GM23338 (cell line): ENCODE measurements at regions not wholly inside any gene's neighbourhood (a gene's known extent, or its start where the extent isn't known, plus 50 kb on each side); places are given as distances from the start of the nearest gene placed in this dataset.

Source experiments
- ATAC-seq: fragments of 200-7000 bp; cut with Tn5 transposase; 3 replicates; pipeline ENCODE4 v1.9.1; 2020
- DNase-seq: peaks from one replicate; pipeline ENCODE4 v3.0.0-alpha.2; 2015; ENCODE audit warnings: low spot score
- H2AFZ ChIP-seq: fragments of 200-600 bp; sonication (generic); 2 replicates; pipeline ENCODE4 v1.8.0; 2016; ENCODE audit warnings: antibody characterized with exemption, mild to moderate bottlenecking, moderate library complexity
- H3F3A ChIP-seq: fragments of 200-600 bp; sonication (generic); replicated peaks from 2 replicates; pipeline ENCODE4 v1.8.0; 2017; ENCODE audit warnings: antibody characterized with exemption, mixed run types, low read depth
- H3K27ac ChIP-seq: fragments of 200-600 bp; sonication (generic); 2 replicates; pipeline ENCODE4 v1.6.1; 2016; ENCODE audit warnings: low read depth
- H3K27me3 ChIP-seq: fragments of 200-600 bp; sonication (generic); 2 replicates; pipeline ENCODE4 v1.8.0; 2016; ENCODE audit warnings: mild to moderate bottlenecking, mixed run types, moderate library complexity; ENCODE audit not compliant: insufficient read depth
- H3K36me3 ChIP-seq: fragments of 200-600 bp; sonication (generic); 2 replicates; pipeline ENCODE4 v1.8.0; 2016; ENCODE audit warnings: mild to moderate bottlenecking; ENCODE audit not compliant: insufficient read depth
- H3K4me1 ChIP-seq: fragments of 200-600 bp; sonication (generic); 2 replicates; pipeline ENCODE4 v1.8.0; 2016; ENCODE audit warnings: mild to moderate bottlenecking, moderate library complexity; ENCODE audit not compliant: insufficient read depth
- H3K4me2 ChIP-seq: fragments of 200-600 bp; sonication (generic); 2 replicates; pipeline ENCODE4 v1.7.1; 2017; ENCODE audit warnings: mixed run types
- H3K4me3 ChIP-seq: fragments of 200-600 bp; sonication (generic); 2 replicates; pipeline ENCODE4 v1.6.1; 2016; ENCODE audit warnings: mixed run types
- H3K79me2 ChIP-seq: fragments of 200-600 bp; sonication (generic); replicated peaks from 2 replicates; pipeline ENCODE4 v1.8.0; 2017; ENCODE audit warnings: mild to moderate bottlenecking; ENCODE audit not compliant: insufficient read depth
- H3K9me2 ChIP-seq: fragments of 200-600 bp; sonication (generic); 2 replicates; pipeline ENCODE4 v1.8.0; 2017; ENCODE audit not compliant: insufficient read depth
- H4K20me1 ChIP-seq: fragments of 200-600 bp; sonication (generic); replicated peaks from 2 replicates; pipeline ENCODE4 v1.8.0; 2017; ENCODE audit warnings: mild to moderate bottlenecking; ENCODE audit not compliant: insufficient read depth
- H3K27ac Mint-ChIP-seq: 2 replicates; pipeline ENCODE4 v1.8.0; 2020; ENCODE audit warnings: inconsistent platforms, mild to moderate bottlenecking, moderate library complexity, mixed read lengths
- H3K27me3 Mint-ChIP-seq: 3 replicates; pipeline ENCODE4 v1.8.0; 2022; ENCODE audit warnings: low read depth, mild to moderate bottlenecking, moderate library complexity, mixed read lengths, inconsistent platforms; ENCODE audit not compliant: insufficient read depth, poor library complexity
- H3K36me3 Mint-ChIP-seq: 3 replicates; pipeline ENCODE4 v1.8.0; 2021; ENCODE audit warnings: low read depth, mild to moderate bottlenecking, inconsistent platforms, moderate library complexity, mixed read lengths
- H3K4me1 Mint-ChIP-seq: 3 replicates; pipeline ENCODE4 v1.8.0; 2020; ENCODE audit warnings: mild to moderate bottlenecking, inconsistent platforms, mixed read lengths
- H3K4me3 Mint-ChIP-seq: 3 replicates; pipeline ENCODE4 v1.8.0; 2021; ENCODE audit warnings: moderate library complexity, mild to moderate bottlenecking, inconsistent platforms, mixed read lengths
- H3K9me3 Mint-ChIP-seq: 3 replicates; pipeline ENCODE4 v1.8.0; 2020; ENCODE audit warnings: moderate library complexity, mild to moderate bottlenecking, inconsistent platforms, mixed read lengths
- CREB1 ChIP-seq: fragments of 250-450 bp; sonication (Bioruptor Pico); IDR thresholded peaks from 2 replicates; pipeline ENCODE4 v1.5.0; 2020; ENCODE audit warnings: low read depth, mild to moderate bottlenecking, moderate library complexity
- CTCF ChIP-seq, 2 experiments: fragments of 200-600 bp in 1 of 2; sonication (generic) in 1 of 2; conservative IDR thresholded peaks; 2 replicates each; pipeline versions ENCODE4 v1.5.1 to v1.6.1; 2016 to 2017; ENCODE audit warnings: antibody characterized with exemption in 2 of 2, low read depth in 2 of 2, mild to moderate bottlenecking in 2 of 2, moderate library complexity in 1 of 2
- ETS1 ChIP-seq: IDR thresholded peaks from 2 replicates; pipeline ENCODE4 v1.6.1; 2016; ENCODE audit warnings: antibody characterized with exemption
- EZH2 ChIP-seq: fragments of 200-600 bp; sonication (generic); IDR thresholded peaks from one replicate; pipeline ENCODE4 v1.8.0; 2017; ENCODE audit warnings: antibody characterized with exemption, mild to moderate bottlenecking, low read depth; ENCODE audit not compliant: unreplicated experiment
- EZH2phosphoT487 ChIP-seq: fragments of 200-600 bp; sonication (generic); IDR thresholded peaks from one replicate; pipeline ENCODE4 v1.8.1; 2018; ENCODE audit warnings: antibody characterized with exemption; ENCODE audit not compliant: unreplicated experiment
- JUNB ChIP-seq: IDR thresholded peaks from one replicate; pipeline ENCODE4 v1.6.1; 2016; ENCODE audit warnings: antibody characterized with exemption; ENCODE audit not compliant: unreplicated experiment
- NANOG ChIP-seq: IDR thresholded peaks from 2 replicates; pipeline ENCODE4 v1.6.1; 2016; ENCODE audit warnings: antibody characterized with exemption, borderline replicate concordance
- POLR2AphosphoS5 ChIP-seq: IDR thresholded peaks from 2 replicates; pipeline ENCODE4 v1.6.1; 2016; ENCODE audit warnings: antibody characterized with exemption, low read depth
- REST ChIP-seq: IDR thresholded peaks from one replicate; pipeline ENCODE4 v1.6.1; 2018; ENCODE audit warnings: antibody characterized with exemption; ENCODE audit not compliant: unreplicated experiment
- STAT1 ChIP-seq: IDR thresholded peaks from one replicate; pipeline ENCODE4 v1.6.1; 2016; ENCODE audit warnings: antibody characterized with exemption; ENCODE audit not compliant: unreplicated experiment
- ZNF114 ChIP-seq: fragments of 250-450 bp; sonication (Bioruptor Pico); IDR thresholded peaks from 2 replicates; pipeline ENCODE4 v1.5.0; 2020; ENCODE audit warnings: mild to moderate bottlenecking, moderate library complexity
- ZNF331 ChIP-seq: fragments of 250-450 bp; sonication (Bioruptor Pico); IDR thresholded peaks from 2 replicates; pipeline ENCODE4 v1.5.0; 2020; ENCODE audit warnings: low read depth, mild to moderate bottlenecking, moderate library complexity
- ZNF462 ChIP-seq: fragments of 250-450 bp; sonication (Bioruptor Pico); IDR thresholded peaks from 2 replicates; pipeline ENCODE4 v1.5.0; 2020; ENCODE audit warnings: mild to moderate bottlenecking, moderate library complexity

- no peak overlapping the region for H3K4me3 Mint-ChIP-seq
- H3K79me2 ChIP-seq: no peaks in the 10 kb centered on the region
These were observed 66.8 kb upstream of the NRP1 start for GRCh38 chr10:33401300-33401699.

More at GRCh38 chr10:33401300-33401699, 66.8 kb upstream of the NRP1 start:
- no peak overlapping the region for H3K4me2 ChIP-seq
- DNase-seq (no peak), ATAC-seq (no peak)
- no peaks in the 10 kb centered on the region for H4K20me1 ChIP-seq
- no peaks in the 10 kb centered on the region for H3K27me3 ChIP-seq
- Mint-ChIP-seq H3K27ac (no peak overlapping the region), H3K9me3 (peaks cover 9% of the 10 kb centered on the region), H3K27me3 (no peaks in the 10 kb centered on the region), H3K4me1 (peaks cover 5% of the 10 kb centered on the region; the same call in 1 of the 3 replicates), H3K36me3 (peaks cover 9% of the 10 kb centered on the region; the same call in 1 of the 3 replicates)
- no peaks in the 10 kb centered on the region for H3K9me2 ChIP-seq
- no peak overlapping the region for H3K27ac ChIP-seq
- H3F3A ChIP-seq: no peaks in the 10 kb centered on the region
- no peaks in the 10 kb centered on the region for H3K4me1 ChIP-seq
- H3K4me3 ChIP-seq: no peak overlapping the region
- TF ChIP-seq ZNF331 (CRISPR knock-in tag) (no peak), EZH2 (no peak), CTCF (conservative IDR thresholded peaks at IDR 0.05; ENCODE audit: low read depth in 2 of 2) (no peak), CREB1 (CRISPR knock-in tag) (no peak), STAT1 (no peak), ETS1 (no peak), NANOG (no peak), ZNF114 (CRISPR knock-in tag) (no peak), JUNB (no peak), POLR2AphosphoS5 (no peak), ZNF462 (no peak), EZH2phosphoT487 (no peak), REST (no peak)
- H2AFZ ChIP-seq: no peak overlapping the region
- peaks cover 5% of the 10 kb centered on the region; the same call in 1 of the 2 replicates for H3K36me3 ChIP-seq
